HepG2 (cell line): ENCODE measurements at regions not wholly inside any gene's neighbourhood (a gene's known extent, or its start where the extent isn't known, plus 50 kb on each side); places are given as distances from the start of the nearest gene placed in this dataset.

ENCODE experiments used
- ATAC-seq: fragments of 200-7000 bp; cut with Tn5 transposase; 3 replicates; pipeline ENCODE4 v1.9.1; 2020; ENCODE audit warnings: mild to moderate bottlenecking, moderate library complexity
- BruUV-seq: library from RNA; stranded (reverse); fragments of 400-500 nt; replicated peaks from 2 replicates; lab custom pipeline; 2021; lab: Mats Ljungman, UMichigan
- CTCF ChIA-PET: fragments of 300-600 bp; formaldehyde crosslinking; extraction: SDS; loops from one replicate; lab custom pipeline; 2021; ENCODE audit warnings: low total read pairs, inconsistent platforms, low intra/inter-chr PET ratio; lab: Yijun Ruan, JAX
- POLR2A ChIA-PET: fragments of 350-600 bp; sonication (Branson Sonifier 250); formaldehyde crosslinking; loops from one replicate; lab custom pipeline; 2020; ENCODE audit warnings: antibody characterized with exemption, inconsistent platforms; lab: Yijun Ruan, JAX
- DNase-seq: peaks from one replicate; pipeline ENCODE4 v3.0.0-alpha.2; 2015; ENCODE audit warnings: low spot score
- FAIRE-seq: peaks from 3 replicates; lab custom pipeline; 2011; peaks lifted over from hg19 to GRCh38; lab: Jason Lieb, UNC
- H2AFZ ChIP-seq: one replicate; pipeline ENCODE4 v1.6.1; 2011; ENCODE audit warnings: low read length, inconsistent platforms
- H3K27ac ChIP-seq: fragments of 300-600 bp; 3 replicates; pipeline ENCODE4 v1.8.0; 2011; ENCODE audit warnings: mixed run types, mild to moderate bottlenecking, mixed read lengths, low read length, inconsistent platforms; ENCODE audit not compliant: insufficient read depth; ENCODE audit errors: extremely low read length
- H3K27me3 ChIP-seq, 2 experiments: fragments of 200-600 bp in 1 of 2; 2 replicates in 1 of 2; 3 replicates in 1 of 2; pipeline versions ENCODE4 v1.6.0 to v1.8.0; 2011; ENCODE audit warnings: low read length in 2 of 2, mild to moderate bottlenecking in 2 of 2, moderate library complexity in 2 of 2, inconsistent platforms in 1 of 2; ENCODE audit not compliant: insufficient read depth in 2 of 2, control insufficient read depth in 1 of 2
- H3K36me3 ChIP-seq, 2 experiments: fragments of 200-600 bp in 1 of 2; replicated peaks in 1 of 2; 2 replicates in 1 of 2; 3 replicates in 1 of 2; pipeline versions ENCODE4 v1.5.1 to v1.8.0; 2011; ENCODE audit warnings: low read length in 2 of 2, inconsistent platforms in 1 of 2; ENCODE audit not compliant: insufficient read depth in 2 of 2, control insufficient read depth in 1 of 2
- H3K4me1 ChIP-seq: 2 replicates; pipeline ENCODE4 v1.5.1; 2012; ENCODE audit warnings: low read length, inconsistent platforms; ENCODE audit not compliant: insufficient read depth
- H3K4me2 ChIP-seq: 2 replicates; pipeline ENCODE4 v1.6.0; 2011; ENCODE audit warnings: low read depth, low read length, inconsistent platforms
- H3K4me3 ChIP-seq, 3 experiments: fragments of 200-600 bp in 1 of 3; sonication (generic), shearing (Covaris generic) in 1 of 3; replicated peaks in 1 of 3; 2 replicates each; pipeline ENCODE4 v1.5.1; 2011 to 2016; ENCODE audit warnings: low read length in 3 of 3, inconsistent platforms in 2 of 3, low read depth in 2 of 3, mild to moderate bottlenecking in 2 of 3, control low read depth in 1 of 3, mixed read lengths in 1 of 3; ENCODE audit not compliant: insufficient read depth in 1 of 3
- H3K79me2 ChIP-seq: one replicate; pipeline ENCODE4 v1.6.1; 2011; ENCODE audit warnings: low read length, inconsistent platforms; ENCODE audit not compliant: insufficient read depth
- H3K9ac ChIP-seq: 2 replicates; pipeline ENCODE4 v1.6.0; 2011; ENCODE audit warnings: mild to moderate bottlenecking, low read depth, low read length, inconsistent platforms; ENCODE audit not compliant: insufficient read depth
- H3K9me3 ChIP-seq: 2 replicates; pipeline ENCODE4 v1.5.1; 2012; ENCODE audit warnings: mild to moderate bottlenecking, low read length
- H4K20me1 ChIP-seq: 2 replicates; pipeline ENCODE4 v1.6.0; 2011; ENCODE audit warnings: inconsistent platforms, mild to moderate bottlenecking, low read length, moderate library complexity; ENCODE audit not compliant: insufficient read depth
- DPF2 ChIP-seq: sonication (generic); formaldehyde crosslinking; IDR thresholded peaks from 2 replicates; pipeline ENCODE4 v1.4.0; 2020; ENCODE audit warnings: mild to moderate bottlenecking, low read depth, missing genetic modification reagents, borderline replicate concordance
- LCORL ChIP-seq, 2 experiments: fragments of 450-650 bp in 1 of 2; sonication (generic) in 1 of 2; formaldehyde crosslinking in 1 of 2; IDR thresholded peaks; 2 replicates each; pipeline versions ENCODE4 v1.5.0 to v1.6.1; 2017 to 2020; ENCODE audit warnings: antibody characterized with exemption in 1 of 2, missing genetic modification reagents in 1 of 2
- REST ChIP-seq, 2 experiments: IDR thresholded peaks; 2 replicates each; pipeline ENCODE4 v1.6.1; 2011 to 2012; ENCODE audit warnings: low read length in 2 of 2, borderline replicate concordance in 1 of 2, low read depth in 1 of 2, mild to moderate bottlenecking in 1 of 2, moderate library complexity in 1 of 2
- WGBS: methylation state at CpG from one replicate; pipeline ENCODE4 v1.1.6; 2017; ENCODE audit warnings: low lambda C conversion rate; 5-methylcytosine and 5-hydroxymethylcytosine counted together
- in situ Hi-C: cut with HindIII; loops from 2 replicates; pipeline ENCODE4 v1.10.0; 2017; ENCODE audit warnings: low pct_unique_long_range_greater_than_20kb; ENCODE audit not compliant: extremely low pct_ligation_motif_present
- intact Hi-C: fragments of 100-400 bp; cut with micrococcal nuclease; formaldehyde crosslinking; loops from one replicate; pipeline ENCODE4 v1.10.0; 2022; ENCODE audit not compliant: unreplicated experiment
- TF ChIP-seq, protein P1 (sequence below): sonication (generic); formaldehyde crosslinking; IDR thresholded peaks from 2 replicates; pipeline ENCODE4 v1.4.0; 2020; ENCODE audit warnings: missing genetic modification reagents

DNA sequence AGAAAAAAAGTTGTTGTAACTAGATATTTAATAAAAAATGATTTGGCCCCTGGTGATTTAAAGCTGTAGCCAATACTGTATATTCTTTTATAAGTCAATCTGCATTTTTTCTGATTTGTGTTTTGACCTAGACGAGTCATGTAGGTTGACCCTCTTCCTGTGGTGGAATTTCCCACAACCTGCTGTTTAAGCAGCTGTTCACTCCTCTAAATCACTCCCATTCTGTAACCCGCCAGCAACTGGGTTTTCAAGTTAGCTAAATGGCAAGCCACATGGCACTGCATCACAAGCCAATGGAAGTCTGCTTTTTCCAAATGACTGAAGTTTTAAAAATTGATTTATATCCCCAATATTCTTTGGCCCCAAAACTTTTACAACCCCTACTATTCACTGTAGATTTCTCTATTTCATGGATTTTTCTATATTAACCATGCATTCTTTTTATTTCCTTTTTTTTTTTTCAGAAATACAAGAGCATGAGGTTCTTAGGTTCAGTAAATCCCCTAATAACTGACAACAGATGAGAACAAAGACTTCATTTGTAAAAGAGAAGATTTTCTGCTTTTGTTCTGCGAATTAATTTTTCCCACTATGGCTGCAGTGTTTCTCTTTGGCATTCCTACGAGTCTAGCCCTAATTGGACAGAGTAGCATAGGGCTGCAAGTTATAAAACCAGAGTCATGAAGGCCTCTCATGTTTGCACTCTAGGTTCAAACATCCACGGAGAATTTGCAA lies 184.5 kb upstream of the TLE4 start:
- Histone ChIP-seq H3K27ac (no peak overlapping the region), H3K4me1 (no peaks in the 10 kb centered on the region), H3K27me3 (no peaks in the 10 kb centered on the region), H3K79me2 (no peaks in the 10 kb centered on the region), H3K9me3 (no peaks in the 10 kb centered on the region), H2AFZ (no peak overlapping the region), H3K4me3 (no peak overlapping the region), H3K36me3 (no peaks in the 10 kb centered on the region), H4K20me1 (no peaks in the 10 kb centered on the region), H3K9ac (no peak overlapping the region), H3K4me2 (no peak overlapping the region)
- ChIA-PET POLR2A (no interaction called here), CTCF (no interaction called here)
- no peak for FAIRE-seq
- 0% methylated on average over 5 of the region's 5 CpGs for WGBS
- in situ Hi-C loops (no loop called here), intact Hi-C loops (no loop called here)
- TF ChIP-seq, protein P1, sequence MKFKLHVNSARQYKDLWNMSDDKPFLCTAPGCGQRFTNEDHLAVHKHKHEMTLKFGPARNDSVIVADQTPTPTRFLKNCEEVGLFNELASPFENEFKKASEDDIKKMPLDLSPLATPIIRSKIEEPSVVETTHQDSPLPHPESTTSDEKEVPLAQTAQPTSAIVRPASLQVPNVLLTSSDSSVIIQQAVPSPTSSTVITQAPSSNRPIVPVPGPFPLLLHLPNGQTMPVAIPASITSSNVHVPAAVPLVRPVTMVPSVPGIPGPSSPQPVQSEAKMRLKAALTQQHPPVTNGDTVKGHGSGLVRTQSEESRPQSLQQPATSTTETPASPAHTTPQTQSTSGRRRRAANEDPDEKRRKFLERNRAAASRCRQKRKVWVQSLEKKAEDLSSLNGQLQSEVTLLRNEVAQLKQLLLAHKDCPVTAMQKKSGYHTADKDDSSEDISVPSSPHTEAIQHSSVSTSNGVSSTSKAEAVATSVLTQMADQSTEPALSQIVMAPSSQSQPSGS (CRISPR knock-in tag): no peak
- TF ChIP-seq DPF2 (CRISPR knock-in tag) (no peak), REST (IDR thresholded peaks at IDR 0.05; ENCODE audit: borderline replicate concordance in 1 of 2, low read depth in 1 of 2, low read length in 2 of 2) (no peak), LCORL (IDR thresholded peaks at IDR 0.05) (no peak), LCORL (CRISPR knock-in tag; IDR thresholded peaks at IDR 0.05) (no peak)
- BruUV-seq: no TSS peak
- no peak for ATAC-seq
- no peak for DNase-seq
